ENCODE measurements at regions not wholly inside any gene's neighbourhood (a gene's known extent, or its start where the extent isn't known, plus 50 kb on each side); places are given as distances from the start of the nearest gene placed in this dataset.

GRCh38 chr2:56523816-56524215 lies 340.0 kb downstream of the CCDC85A start:
- Histone ChIP-seq H3K9me3 (no peaks in the 10 kb centered on the region), H3K36me3 (no peaks in the 10 kb centered on the region), H3K27ac (no peak overlapping the region), H3K4me3 (no peak overlapping the region), H3K27me3 (no peaks in the 10 kb centered on the region), H3K4me1 (ENCODE audit: insufficient read depth) (no peaks in the 10 kb centered on the region)
- intact Hi-C loops (cut with DNase I) = no loop called here
- TF ChIP-seq CTCF (IDR thresholded peaks at IDR 0.05) (no peak), POLR2A (IDR thresholded peaks at IDR 0.05) (no peak), EP300 (IDR thresholded peaks at IDR 0.05) (no peak)
- DNase-seq = no peak

GRCh38 chr2:56531668-56532420 lies 348.1 kb downstream of the CCDC85A start:
- no peak for DNase-seq
- H3K4me3 ChIP-seq = no peak overlapping the region
- H3K27me3 ChIP-seq = no peaks in the 10 kb centered on the region
- TF ChIP-seq EP300 (IDR thresholded peaks at IDR 0.05) = no peak
- no peak for TF ChIP-seq POLR2A (IDR thresholded peaks at IDR 0.05)
- no peak for TF ChIP-seq CTCF (IDR thresholded peaks at IDR 0.05)
- H3K27ac ChIP-seq = no peak overlapping the region
- H3K4me1 ChIP-seq (ENCODE audit: insufficient read depth) = no peaks in the 10 kb centered on the region
- no peaks in the 10 kb centered on the region for H3K9me3 ChIP-seq
- intact Hi-C loops (cut with DNase I) = no loop called here
- no peaks in the 10 kb centered on the region for H3K36me3 ChIP-seq

- Histone ChIP-seq H3K27me3 (no peaks in the 10 kb centered on the region), H3K9me3 (no peaks in the 10 kb centered on the region), H3K4me3 (no peak overlapping the region), H3K27ac (no peak overlapping the region), H3K4me1 (ENCODE audit: insufficient read depth) (no peaks in the 10 kb centered on the region), H3K36me3 (no peaks in the 10 kb centered on the region)
- WGBS, 3 donors = 67 to 82% (median 69%) methylated on average over 2 of the region's 2 CpGs
- TF ChIP-seq CTCF (IDR thresholded peaks at IDR 0.05) = no peak
- TF ChIP-seq POLR2A (IDR thresholded peaks at IDR 0.05) = no peak
- intact Hi-C loops (cut with DNase I) = no loop called here
- DNase-seq = no peak
Measured at GRCh38 chr2:56534321-56534720, 350.5 kb downstream of the CCDC85A start.

- H3K27ac ChIP-seq = no peak overlapping the region
- TF ChIP-seq EP300 (IDR thresholded peaks at IDR 0.05) = no peak
- TF ChIP-seq POLR2A (IDR thresholded peaks at IDR 0.05) = no peak
- TF ChIP-seq CTCF (IDR thresholded peaks at IDR 0.05) = no peak
- H3K4me3 ChIP-seq = no peak overlapping the region
- WGBS, 3 donors = 22 to 27% (median 23%) methylated on average over 3 of the region's 3 CpGs
- intact Hi-C loops (cut with DNase I) = no loop called here
- no peaks in the 10 kb centered on the region for H3K36me3 ChIP-seq
- no peaks in the 10 kb centered on the region for H3K27me3 ChIP-seq
- H3K9me3 ChIP-seq = no peaks in the 10 kb centered on the region
- DNase-seq = no peak
- H3K4me1 ChIP-seq (ENCODE audit: insufficient read depth) = no peaks in the 10 kb centered on the region
Measured at GRCh38 chr2:56537756-56538155, 354.0 kb downstream of the CCDC85A start.

Measured in ovary (tissue), 7 donors.